Calu3 (cell line): ENCODE measurements at regions not wholly inside any gene's neighbourhood (a gene's known extent, or its start where the extent isn't known, plus 50 kb on each side); places are given as distances from the start of the nearest gene placed in this dataset.

Experiments
- BruUV-seq: library from RNA; stranded (reverse); fragments of 400-500 nt; replicated peaks from 2 replicates; lab custom pipeline; 2021; lab: Mats Ljungman, UMichigan
- CTCF ChIA-PET: fragments of 300-600 bp; sonication (Branson Sonifier 250); formaldehyde crosslinking; loops from one replicate; lab custom pipeline; 2022; ENCODE audit warnings: antibody characterized with exemption; lab: Charles Lee
- DNase-seq: peaks from one replicate; pipeline ENCODE4 v3.0.0; 2022
- H3K27ac Mint-ChIP-seq: one replicate; pipeline ENCODE4 v1.8.0; 2022; ENCODE audit warnings: mixed read lengths; ENCODE audit not compliant: unreplicated experiment
- H3K27me3 Mint-ChIP-seq: one replicate; pipeline ENCODE4 v1.8.0; 2022; ENCODE audit warnings: mixed read lengths; ENCODE audit not compliant: unreplicated experiment
- H3K36me3 Mint-ChIP-seq: one replicate; pipeline ENCODE4 v1.8.0; 2022; ENCODE audit warnings: mild to moderate bottlenecking, moderate library complexity, mixed read lengths; ENCODE audit not compliant: insufficient read depth, unreplicated experiment
- H3K4me1 Mint-ChIP-seq: one replicate; pipeline ENCODE4 v1.8.0; 2022; ENCODE audit warnings: mild to moderate bottlenecking, low read depth, mixed read lengths; ENCODE audit not compliant: unreplicated experiment
- H3K4me3 Mint-ChIP-seq: one replicate; pipeline ENCODE4 v1.8.0; 2022; ENCODE audit warnings: mild to moderate bottlenecking, low read depth, moderate library complexity, mixed read lengths; ENCODE audit not compliant: unreplicated experiment
- H3K9me3 Mint-ChIP-seq: one replicate; pipeline ENCODE4 v1.8.0; 2022; ENCODE audit warnings: low read depth, mixed read lengths; ENCODE audit not compliant: unreplicated experiment
- intact Hi-C: fragments of 100-400 bp; cut with micrococcal nuclease; formaldehyde crosslinking; loops from one replicate; pipeline ENCODE4 v1.10.0; 2022; ENCODE audit not compliant: unreplicated experiment
- TF ChIP-seq, protein P1 (sequence below): fragments of 200-600 bp; IDR thresholded peaks from one replicate; pipeline ENCODE4 v1.8.0; 2022; ENCODE audit warnings: antibody characterized with exemption; ENCODE audit not compliant: unreplicated experiment

DNA sequence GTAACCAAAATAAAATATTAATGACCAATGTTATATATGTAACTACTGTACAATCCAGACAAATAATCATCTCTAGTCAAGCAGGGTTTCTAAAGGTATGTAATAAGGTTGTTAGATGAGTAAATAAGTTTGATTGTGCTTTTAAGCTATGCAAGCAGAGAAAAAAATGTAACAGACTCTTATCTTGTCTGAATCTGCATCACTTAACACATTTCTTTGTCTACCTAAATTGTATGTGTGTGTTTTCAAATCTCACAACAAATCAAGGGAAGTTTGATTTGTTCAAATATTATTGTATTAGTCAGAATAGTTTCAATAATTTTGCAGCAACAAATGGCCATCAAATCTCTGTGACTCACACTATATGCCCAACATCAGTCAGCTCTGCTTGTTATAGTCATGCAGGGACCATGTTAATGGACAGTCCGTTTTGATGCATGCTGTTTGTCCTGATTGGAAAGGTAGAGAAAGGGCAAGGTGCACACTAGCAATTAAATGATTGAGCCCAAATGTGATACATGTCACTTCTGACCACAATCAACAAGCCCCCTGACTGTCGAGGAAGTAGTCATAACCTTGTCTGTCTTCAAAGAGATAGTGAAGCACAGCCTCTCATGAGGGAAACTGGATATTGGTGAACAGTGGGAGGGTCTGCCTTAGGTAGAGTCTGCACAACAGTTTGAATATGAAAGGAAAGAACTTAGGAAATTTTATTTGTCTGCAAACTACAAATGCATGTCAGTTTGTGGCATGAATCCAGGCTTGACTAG lies 349.4 kb upstream of the SATB1 start:
- intact Hi-C loops, result no loop called here
- no peaks in the 10 kb centered on the region for H3K27me3 Mint-ChIP-seq
- H3K4me1 Mint-ChIP-seq, result no peaks in the 10 kb centered on the region
- CTCF ChIA-PET, result no interaction called here
- no peaks in the 10 kb centered on the region for H3K9me3 Mint-ChIP-seq
- DNase-seq, result no peak
- H3K36me3 Mint-ChIP-seq, result no peaks in the 10 kb centered on the region
- no peak overlapping the region for H3K27ac Mint-ChIP-seq
- no TSS peak for BruUV-seq
- TF ChIP-seq, protein P1, sequence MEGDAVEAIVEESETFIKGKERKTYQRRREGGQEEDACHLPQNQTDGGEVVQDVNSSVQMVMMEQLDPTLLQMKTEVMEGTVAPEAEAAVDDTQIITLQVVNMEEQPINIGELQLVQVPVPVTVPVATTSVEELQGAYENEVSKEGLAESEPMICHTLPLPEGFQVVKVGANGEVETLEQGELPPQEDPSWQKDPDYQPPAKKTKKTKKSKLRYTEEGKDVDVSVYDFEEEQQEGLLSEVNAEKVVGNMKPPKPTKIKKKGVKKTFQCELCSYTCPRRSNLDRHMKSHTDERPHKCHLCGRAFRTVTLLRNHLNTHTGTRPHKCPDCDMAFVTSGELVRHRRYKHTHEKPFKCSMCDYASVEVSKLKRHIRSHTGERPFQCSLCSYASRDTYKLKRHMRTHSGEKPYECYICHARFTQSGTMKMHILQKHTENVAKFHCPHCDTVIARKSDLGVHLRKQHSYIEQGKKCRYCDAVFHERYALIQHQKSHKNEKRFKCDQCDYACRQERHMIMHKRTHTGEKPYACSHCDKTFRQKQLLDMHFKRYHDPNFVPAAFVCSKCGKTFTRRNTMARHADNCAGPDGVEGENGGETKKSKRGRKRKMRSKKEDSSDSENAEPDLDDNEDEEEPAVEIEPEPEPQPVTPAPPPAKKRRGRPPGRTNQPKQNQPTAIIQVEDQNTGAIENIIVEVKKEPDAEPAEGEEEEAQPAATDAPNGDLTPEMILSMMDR, result no peak
- H3K4me3 Mint-ChIP-seq, result no peak overlapping the region

- DNase-seq, result no peak
- CTCF ChIA-PET, result no interaction called here
Measured at GRCh38 chr3:18772699-18773305, 347.7 kb upstream of the SATB1 start.

DNA sequence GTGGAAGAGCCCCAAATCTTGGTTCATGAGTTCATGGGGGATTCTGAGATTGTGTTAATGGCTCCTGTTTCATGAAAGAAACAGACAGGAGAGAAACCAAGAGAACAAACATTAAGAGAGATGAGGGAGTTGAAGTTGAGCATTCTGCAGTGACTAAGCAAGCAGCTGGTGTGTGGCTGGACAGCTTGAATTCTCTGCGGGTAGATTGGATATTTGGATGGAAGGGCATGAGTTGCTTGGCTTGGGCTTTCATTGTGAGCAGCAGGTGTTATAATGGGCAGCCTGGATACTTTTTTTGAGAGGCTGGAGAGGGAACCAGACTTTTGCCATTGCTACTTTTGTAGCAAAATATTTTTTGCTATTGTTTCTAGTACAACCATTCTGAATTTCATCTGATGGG lies 346.8 kb upstream of the SATB1 start:
- BruUV-seq, result no TSS peak
- H3K27me3 Mint-ChIP-seq, result no peaks in the 10 kb centered on the region
- intact Hi-C loops, result no loop called here

More at GRCh38 chr3:18772699-18773305, 347.7 kb upstream of the SATB1 start:
- Mint-ChIP-seq H3K9me3 (no peaks in the 10 kb centered on the region), H3K27ac (no peak overlapping the region), H3K4me1 (no peaks in the 10 kb centered on the region), H3K27me3 (no peaks in the 10 kb centered on the region), H3K4me3 (no peak overlapping the region), H3K36me3 (no peaks in the 10 kb centered on the region)
- no TSS peak for BruUV-seq
- intact Hi-C loops, result no loop called here
- TF ChIP-seq, protein P1, result no peak

DNA sequence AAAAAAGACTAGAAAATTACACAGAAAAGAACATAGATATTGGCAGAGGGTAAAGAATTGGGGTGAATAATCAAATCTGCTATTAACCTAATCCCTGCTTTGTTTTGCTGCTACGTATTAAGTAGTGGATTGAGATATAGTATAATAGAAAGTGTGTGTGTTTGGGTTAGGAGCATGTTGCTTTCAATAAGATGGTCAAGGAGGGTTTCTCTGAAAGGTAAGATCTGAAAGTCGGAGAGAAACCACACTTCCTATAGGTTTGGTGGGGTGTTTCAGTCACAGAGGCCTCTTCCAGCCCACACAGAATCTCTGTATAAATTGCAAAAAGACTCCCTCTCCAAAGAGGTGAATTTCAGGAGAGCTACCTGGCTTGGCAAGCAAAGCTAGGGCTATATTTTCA lies 345.7 kb upstream of the SATB1 start:
- H3K4me1 Mint-ChIP-seq, result no peaks in the 10 kb centered on the region
- H3K36me3 Mint-ChIP-seq, result no peaks in the 10 kb centered on the region
- intact Hi-C loops, result no loop called here
- TF ChIP-seq, protein P1, result no peak
- CTCF ChIA-PET, result no interaction called here
- H3K27ac Mint-ChIP-seq, result no peak overlapping the region
- H3K4me3 Mint-ChIP-seq, result no peak overlapping the region
- no peak for DNase-seq
- BruUV-seq, result no TSS peak
- no peaks in the 10 kb centered on the region for H3K9me3 Mint-ChIP-seq
- H3K27me3 Mint-ChIP-seq, result no peaks in the 10 kb centered on the region

More for the DNA sequence above, 346.8 kb upstream of the SATB1 start:
- H3K4me1 Mint-ChIP-seq, result no peaks in the 10 kb centered on the region
- no peaks in the 10 kb centered on the region for H3K9me3 Mint-ChIP-seq
- H3K4me3 Mint-ChIP-seq, result no peak overlapping the region
- no peak overlapping the region for H3K27ac Mint-ChIP-seq
- H3K36me3 Mint-ChIP-seq, result no peaks in the 10 kb centered on the region
- TF ChIP-seq, protein P1, result no peak
- CTCF ChIA-PET, result no interaction called here
- no peak for DNase-seq
